B cell (primary cell): ENCODE measurements at regions not wholly inside any gene's neighbourhood (a gene's known extent, or its start where the extent isn't known, plus 50 kb on each side); places are given as distances from the start of the nearest gene placed in this dataset.

ENCODE experiments used
- ATAC-seq: fragments of 200-7000 bp; cut with Tn5 transposase; one replicate; pipeline ENCODE4 v1.10.0; 2021; ENCODE audit warnings: low read depth, mild to moderate bottlenecking, moderate number of reproducible peaks, moderate library complexity
- CTCF ChIA-PET: fragments of 350-600 bp; sonication (Branson Sonifier 250); formaldehyde crosslinking; loops from one replicate; lab custom pipeline; 2021; ENCODE audit warnings: antibody characterized with exemption, inconsistent platforms; lab: Charles Lee
- POLR2A ChIA-PET: fragments of 350-600 bp; sonication (Branson Sonifier 250); formaldehyde crosslinking; loops from one replicate; lab custom pipeline; 2021; ENCODE audit warnings: antibody characterized with exemption; lab: Charles Lee
- DNase-seq: peaks from one replicate; pipeline ENCODE4 v3.0.0; 2013
- H2AFZ ChIP-seq: 2 replicates; pipeline ENCODE4 v1.6.1; 2012; ENCODE audit warnings: mild to moderate bottlenecking, low read depth, low read length; ENCODE audit not compliant: insufficient read depth, poor library complexity, severe bottlenecking
- H3K27ac ChIP-seq, 2 donors: 1 replicate in 1 of 2; 2 replicates in 1 of 2; pipeline ENCODE4 v1.5.1; 2012 to 2013; ENCODE audit warnings: low read length in 2 of 2, mild to moderate bottlenecking in 2 of 2, moderate library complexity in 1 of 2
- H3K27me3 ChIP-seq, 4 experiments: fragments of 200-600 bp in 1 of 4; sonication (generic) in 1 of 4; replicated peaks in 1 of 4; 1 replicate in 2 of 4; 2 replicates in 2 of 4; pipeline versions ENCODE4 v1.6.1 to v1.7.0; 2013 to 2016; ENCODE audit warnings: low read length in 3 of 4, mild to moderate bottlenecking in 2 of 4, mixed read lengths in 1 of 4, moderate library complexity in 1 of 4; ENCODE audit not compliant: insufficient read depth in 4 of 4, control insufficient read depth in 3 of 4; ENCODE audit errors: control extremely low read depth in 1 of 4
- H3K36me3 ChIP-seq, 2 experiments: replicated peaks in 1 of 2; 1 replicate in 1 of 2; 2 replicates in 1 of 2; pipeline versions ENCODE4 v1.6.1 to v1.7.1; 2013; ENCODE audit warnings: low read length in 1 of 2; ENCODE audit not compliant: insufficient read depth in 2 of 2, control insufficient read depth in 1 of 2; ENCODE audit errors: control extremely low read depth in 1 of 2, extremely low read depth in 1 of 2
- H3K4me1 ChIP-seq, 2 donors: fragments of 200-600 bp in 1 of 2; sonication (generic) in 1 of 2; 1 replicate in 1 of 2; 2 replicates in 1 of 2; pipeline versions ENCODE4 v1.5.1 to v1.6.1; 2013 to 2017; ENCODE audit warnings: low read length in 2 of 2; ENCODE audit not compliant: control insufficient read depth in 2 of 2, insufficient read depth in 2 of 2
- H3K4me2 ChIP-seq: replicated peaks from 2 replicates; pipeline ENCODE3; 2012; ENCODE audit warnings: mild to moderate bottlenecking, low read depth, low read length; ENCODE audit not compliant: poor library complexity, severe bottlenecking
- H3K4me3 ChIP-seq, 5 experiments: fragments of 200-600 bp in 1 of 5; sonication (generic) in 1 of 5; 1 replicate in 3 of 5; 2 replicates in 2 of 5; pipeline versions ENCODE4 v1.5.1 to v1.7.0; 2011 to 2016; ENCODE audit warnings: low read length in 4 of 5, mild to moderate bottlenecking in 4 of 5, low read depth in 2 of 5, control low read depth in 1 of 5, moderate library complexity in 1 of 5; ENCODE audit not compliant: insufficient read depth in 1 of 5; ENCODE audit errors: control extremely low read depth in 1 of 5, extremely low read depth in 1 of 5
- H3K79me2 ChIP-seq: fragments of 200-600 bp; sonication (generic); one replicate; pipeline ENCODE4 v1.6.0; 2016; ENCODE audit warnings: low read length; ENCODE audit not compliant: control insufficient read depth, insufficient read depth
- H3K9ac ChIP-seq: fragments of 200-600 bp; sonication (generic); 2 replicates; pipeline ENCODE4 v1.6.1; 2017; ENCODE audit warnings: mild to moderate bottlenecking, low read length, moderate library complexity
- H3K9me3 ChIP-seq, 3 donors: one replicate each; pipeline versions ENCODE4 v1.6.1 to v1.7.1; 2013; ENCODE audit warnings: low read length in 2 of 3; ENCODE audit not compliant: control insufficient read depth in 2 of 3, insufficient read depth in 1 of 3; ENCODE audit errors: control extremely low read depth in 1 of 3
- H4K20me1 ChIP-seq: 2 replicates; pipeline ENCODE4 v1.6.0; 2012; ENCODE audit warnings: mild to moderate bottlenecking, low read length; ENCODE audit not compliant: insufficient read depth, control insufficient read depth, poor library complexity, severe bottlenecking
- H3K27ac Mint-ChIP-seq: one replicate; pipeline ENCODE4 v1.8.0; 2021; ENCODE audit warnings: mixed read lengths
- H3K27me3 Mint-ChIP-seq: one replicate; pipeline ENCODE4 v1.8.0; 2021; ENCODE audit warnings: mixed read lengths
- H3K4me1 Mint-ChIP-seq: one replicate; pipeline ENCODE4 v1.8.0; 2021; ENCODE audit warnings: mixed read lengths
- H3K4me3 Mint-ChIP-seq: one replicate; pipeline ENCODE4 v1.8.0; 2021; ENCODE audit warnings: mixed read lengths
- H3K9me3 Mint-ChIP-seq: one replicate; pipeline ENCODE4 v1.8.0; 2022; ENCODE audit warnings: mixed read lengths; ENCODE audit not compliant: insufficient read depth
- CTCF ChIP-seq: fragments of 200-600 bp; IDR thresholded peaks from one replicate; pipeline ENCODE4 v1.8.0; 2022; ENCODE audit warnings: antibody characterized with exemption, mild to moderate bottlenecking
- EZH2 ChIP-seq: IDR thresholded peaks from 2 replicates; pipeline ENCODE4 v1.6.1; 2012; ENCODE audit warnings: borderline replicate concordance, low read depth, mild to moderate bottlenecking, moderate library complexity, low read length; ENCODE audit not compliant: insufficient read depth, poor library complexity, severe bottlenecking
- WGBS: methylation state at CpG from one replicate; pipeline ENCODE4 v1.1.5; 2013; ENCODE audit warnings: missing lambda C conversion rate; ENCODE audit not compliant: insufficient coverage; 5-methylcytosine and 5-hydroxymethylcytosine counted together
- intact Hi-C: fragments of 100-400 bp; cut with micrococcal nuclease; formaldehyde crosslinking; loops from one replicate; pipeline ENCODE4 v1.10.0; 2022

GRCh38 chr6:8908638-8909037 is 473.3 kb upstream of the SLC35B3 start:
- Histone ChIP-seq H3K79me2 (no peaks in the 10 kb centered on the region), H3K27ac (no peak overlapping the region), H3K4me1 (no peaks in the 10 kb centered on the region), H2AFZ (no peak overlapping the region), H3K9ac (no peak overlapping the region), H3K36me3 (no peaks in the 10 kb centered on the region), H4K20me1 (no peaks in the 10 kb centered on the region), H3K4me3 (no peak overlapping the region), H3K4me2 (no peak overlapping the region), H3K27me3 (no peaks in the 10 kb centered on the region), H3K9me3 (peaks cover 0 to 2% (median 0%) of the 10 kb centered on the region in 3 donors)
- Mint-ChIP-seq H3K9me3 (peaks cover 7% of the 10 kb centered on the region), H3K27me3 (peaks cover 2% of the 10 kb centered on the region), H3K27ac (no peak overlapping the region), H3K4me1 (no peaks in the 10 kb centered on the region), H3K4me3 (no peak overlapping the region)
- ChIA-PET POLR2A (no interaction called here), CTCF (no interaction called here)
- TF ChIP-seq EZH2 (no peak), CTCF (no peak)
- intact Hi-C loops, result no loop called here
- ATAC-seq (no peak), DNase-seq (no peak)
- WGBS, result no CpG with 5 or more reads among the region's 3 CpGs

GRCh38 chr6:8906699-8907098 is 471.4 kb upstream of the SLC35B3 start:
- TF ChIP-seq CTCF (no peak), EZH2 (no peak)

More at GRCh38 chr6:8906699-8907098, 471.4 kb upstream of the SLC35B3 start:
- Mint-ChIP-seq H3K27ac (no peak overlapping the region), H3K4me1 (no peaks in the 10 kb centered on the region), H3K27me3 (peaks cover 2% of the 10 kb centered on the region), H3K4me3 (no peak overlapping the region), H3K9me3 (peaks cover 3% of the 10 kb centered on the region)
- Histone ChIP-seq H3K4me2 (no peak overlapping the region), H3K27ac (no peak overlapping the region), H4K20me1 (no peaks in the 10 kb centered on the region), H3K36me3 (no peaks in the 10 kb centered on the region), H2AFZ (no peak overlapping the region), H3K9me3 (no peaks in the 10 kb centered on the region), H3K27me3 (no peaks in the 10 kb centered on the region), H3K79me2 (no peaks in the 10 kb centered on the region), H3K4me1 (no peaks in the 10 kb centered on the region), H3K4me3 (no peak overlapping the region), H3K9ac (no peak overlapping the region)
- POLR2A ChIA-PET, result no interaction called here
- ATAC-seq, result no peak
- CTCF ChIA-PET, result no interaction called here
- intact Hi-C loops, result no loop called here
- DNase-seq, result no peak
